ENCODE measurements at regions not wholly inside any gene's neighbourhood (a gene's known extent, or its start where the extent isn't known, plus 50 kb on each side); places are given as distances from the start of the nearest gene placed in this dataset.

DNA sequence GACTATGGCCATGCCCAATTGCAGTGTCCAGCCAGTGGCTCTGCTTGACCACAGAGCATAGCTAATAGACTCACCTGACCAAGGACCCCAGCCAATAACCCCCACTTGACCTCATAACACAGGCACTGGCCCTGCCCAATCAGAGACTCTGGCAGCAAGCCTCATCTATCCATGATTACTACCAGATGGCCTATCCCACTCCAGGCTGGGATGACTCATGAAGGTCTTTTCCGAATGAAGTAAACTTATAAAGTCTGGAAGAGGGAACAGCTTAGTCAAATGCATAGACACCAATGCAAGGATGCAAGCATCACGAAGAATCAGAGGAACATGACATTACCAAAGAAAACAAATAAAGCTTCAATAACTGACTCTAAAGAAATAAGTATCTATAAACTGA is 141.4 kb downstream of the TMEM168 start:
- CTCF ChIA-PET = no interaction called here
- H3F3A ChIP-seq (ENCODE audit: low read length, unreplicated experiment) = no peaks in the 10 kb centered on the region
- intact Hi-C loops (cut with micrococcal nuclease) = no loop called here
- no peak overlapping the region for H3K4me2 ChIP-seq (ENCODE audit: low read length)
- ATAC-seq = no peak
- H2AFZ ChIP-seq (ENCODE audit: low read length) = no peak overlapping the region
- POLR2A ChIA-PET (ENCODE audit: unreplicated experiment) = no interaction called here
- H4K20me1 ChIP-seq (ENCODE audit: low read length) = no peaks in the 10 kb centered on the region
- TF ChIP-seq, protein P1, sequence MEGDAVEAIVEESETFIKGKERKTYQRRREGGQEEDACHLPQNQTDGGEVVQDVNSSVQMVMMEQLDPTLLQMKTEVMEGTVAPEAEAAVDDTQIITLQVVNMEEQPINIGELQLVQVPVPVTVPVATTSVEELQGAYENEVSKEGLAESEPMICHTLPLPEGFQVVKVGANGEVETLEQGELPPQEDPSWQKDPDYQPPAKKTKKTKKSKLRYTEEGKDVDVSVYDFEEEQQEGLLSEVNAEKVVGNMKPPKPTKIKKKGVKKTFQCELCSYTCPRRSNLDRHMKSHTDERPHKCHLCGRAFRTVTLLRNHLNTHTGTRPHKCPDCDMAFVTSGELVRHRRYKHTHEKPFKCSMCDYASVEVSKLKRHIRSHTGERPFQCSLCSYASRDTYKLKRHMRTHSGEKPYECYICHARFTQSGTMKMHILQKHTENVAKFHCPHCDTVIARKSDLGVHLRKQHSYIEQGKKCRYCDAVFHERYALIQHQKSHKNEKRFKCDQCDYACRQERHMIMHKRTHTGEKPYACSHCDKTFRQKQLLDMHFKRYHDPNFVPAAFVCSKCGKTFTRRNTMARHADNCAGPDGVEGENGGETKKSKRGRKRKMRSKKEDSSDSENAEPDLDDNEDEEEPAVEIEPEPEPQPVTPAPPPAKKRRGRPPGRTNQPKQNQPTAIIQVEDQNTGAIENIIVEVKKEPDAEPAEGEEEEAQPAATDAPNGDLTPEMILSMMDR (conservative IDR thresholded peaks at IDR 0.05; ENCODE audit: low read depth, low read length) = no peak
- no peak for TF ChIP-seq EZH2phosphoT487 (IDR thresholded peaks at IDR 0.05; ENCODE audit: borderline replicate concordance, low read length)
- TF ChIP-seq EZH2 (IDR thresholded peaks at IDR 0.05; ENCODE audit: low read length, unreplicated experiment) = no peak
- no peaks in the 10 kb centered on the region for H3K9me2 ChIP-seq (replicated peaks; ENCODE audit: low read length)
- no peaks in the 10 kb centered on the region for H3K36me3 ChIP-seq (ENCODE audit: low read depth, low read length)
- H3K9ac ChIP-seq (ENCODE audit: low read length) = no peak overlapping the region
- no peaks in the 10 kb centered on the region for H3K9me3 ChIP-seq (ENCODE audit: low read length)
- no peaks in the 10 kb centered on the region for H3K27me3 ChIP-seq (ENCODE audit: low read length)
- H3K27ac ChIP-seq (ENCODE audit: low read length) = no peak overlapping the region
- no TSS peak for BruUV-seq (replicated peaks)
- no peak overlapping the region for H3K4me3 ChIP-seq (ENCODE audit: low read length)
- no peaks in the 10 kb centered on the region for H3K4me1 ChIP-seq (ENCODE audit: insufficient read depth, low read length)
- no peaks in the 10 kb centered on the region for H3K79me2 ChIP-seq (ENCODE audit: low read length)
- DNase-seq = no peak

DNA sequence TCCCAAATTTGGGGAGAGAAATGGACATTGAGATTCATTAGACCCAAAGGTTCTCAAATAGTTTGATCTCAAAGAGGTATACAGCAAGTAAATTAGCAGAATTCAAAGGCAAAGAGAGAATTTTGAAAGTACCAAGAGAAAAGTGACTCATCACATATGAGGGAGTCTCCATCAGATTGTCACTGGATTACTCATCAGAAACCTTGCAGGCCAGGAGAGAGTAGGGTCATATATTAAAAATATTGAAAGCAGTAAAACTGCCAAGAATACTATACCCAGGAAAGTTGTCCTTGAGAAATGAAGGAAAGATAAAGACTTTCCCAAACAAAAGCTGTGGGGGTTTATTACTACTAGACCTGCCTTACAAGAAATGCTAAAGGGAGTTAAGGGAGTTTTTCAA is 140.6 kb downstream of the TMEM168 start:
- Histone ChIP-seq H3K9me2 (replicated peaks; ENCODE audit: low read length) (no peaks in the 10 kb centered on the region), H3K79me2 (ENCODE audit: low read length) (no peaks in the 10 kb centered on the region), H3K4me3 (ENCODE audit: low read length) (no peak overlapping the region), H3K9me3 (ENCODE audit: low read length) (no peaks in the 10 kb centered on the region), H3K27ac (ENCODE audit: low read length) (no peak overlapping the region), H3K4me1 (ENCODE audit: insufficient read depth, low read length) (no peaks in the 10 kb centered on the region), H3K9ac (ENCODE audit: low read length) (no peak overlapping the region), H3K27me3 (ENCODE audit: low read length) (no peaks in the 10 kb centered on the region), H3K36me3 (ENCODE audit: low read depth, low read length) (no peaks in the 10 kb centered on the region), H2AFZ (ENCODE audit: low read length) (no peak overlapping the region), H3F3A (ENCODE audit: low read length, unreplicated experiment) (no peaks in the 10 kb centered on the region), H3K4me2 (ENCODE audit: low read length) (no peak overlapping the region), H4K20me1 (ENCODE audit: low read length) (no peaks in the 10 kb centered on the region)
- ChIA-PET POLR2A (ENCODE audit: unreplicated experiment) (no interaction called here), CTCF (no interaction called here)
- intact Hi-C loops (cut with micrococcal nuclease) = no loop called here
- ATAC-seq = no peak
- TF ChIP-seq EZH2phosphoT487 (IDR thresholded peaks at IDR 0.05; ENCODE audit: borderline replicate concordance, low read length) = no peak
- TF ChIP-seq, protein P1 (conservative IDR thresholded peaks at IDR 0.05; ENCODE audit: low read depth, low read length) = no peak
- TF ChIP-seq EZH2 (IDR thresholded peaks at IDR 0.05; ENCODE audit: low read length, unreplicated experiment) = no peak
- no TSS peak for BruUV-seq (replicated peaks)
- peak; percentile 39 for DNase-seq

DNA sequence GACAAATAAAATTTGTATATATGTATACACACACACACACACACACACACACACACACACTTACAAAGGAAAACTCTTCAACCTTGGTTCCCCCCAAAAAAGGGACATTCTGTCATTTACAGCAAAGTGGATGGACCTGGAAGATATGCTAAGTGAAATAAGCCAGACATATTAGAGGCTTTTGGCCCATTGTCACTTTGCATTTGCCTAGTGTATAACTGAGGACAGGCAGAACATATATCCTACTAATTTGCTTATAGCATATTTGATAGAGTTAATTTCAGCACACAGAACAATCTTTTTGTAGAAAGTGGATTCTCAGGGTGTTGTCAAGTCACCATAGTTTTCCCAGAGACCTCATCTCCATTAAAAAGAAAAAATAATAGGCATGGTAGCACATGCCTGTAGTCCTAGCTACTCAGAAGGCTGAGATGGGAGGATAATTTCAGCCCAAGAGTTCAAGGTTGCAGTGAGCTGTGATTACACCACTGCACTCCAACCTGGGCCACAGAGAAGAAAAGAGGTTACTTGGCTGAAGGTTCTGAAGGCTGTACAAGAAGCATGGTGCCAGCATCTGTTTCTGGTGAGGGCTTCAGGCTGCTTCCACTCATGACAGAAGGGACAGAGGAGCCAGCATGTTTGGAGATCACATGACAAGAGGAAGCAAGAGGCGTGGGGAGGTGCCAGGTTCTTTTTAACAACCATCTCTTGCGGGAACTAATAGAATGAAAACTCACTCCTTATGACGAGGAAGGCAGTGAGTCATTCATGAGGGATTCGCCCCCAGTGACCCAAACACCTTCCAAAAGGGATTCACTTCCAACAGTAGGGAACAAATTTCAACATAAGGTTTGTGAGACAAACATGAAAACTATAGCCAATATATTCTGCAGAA is 135.6 kb downstream of the TMEM168 start:
- Histone ChIP-seq H3K9me2 (replicated peaks; ENCODE audit: low read length) (no peaks in the 10 kb centered on the region), H3K4me2 (ENCODE audit: low read length) (no peak overlapping the region), H3K27me3 (ENCODE audit: low read length) (no peaks in the 10 kb centered on the region), H3F3A (ENCODE audit: low read length, unreplicated experiment) (no peaks in the 10 kb centered on the region), H2AFZ (ENCODE audit: low read length) (no peak overlapping the region), H3K4me3 (ENCODE audit: low read length) (no peak overlapping the region), H3K27ac (ENCODE audit: low read length) (no peak overlapping the region), H3K9me3 (ENCODE audit: low read length) (no peaks in the 10 kb centered on the region), H3K79me2 (ENCODE audit: low read length) (no peaks in the 10 kb centered on the region), H3K9ac (ENCODE audit: low read length) (no peak overlapping the region), H3K4me1 (ENCODE audit: insufficient read depth, low read length) (no peaks in the 10 kb centered on the region), H4K20me1 (ENCODE audit: low read length) (no peaks in the 10 kb centered on the region), H3K36me3 (ENCODE audit: low read depth, low read length) (no peaks in the 10 kb centered on the region)
- intact Hi-C loops (cut with micrococcal nuclease) = no loop called here
- DNase-seq = peak; percentile 34
- peak; percentile 27; the same call in 1 of the 2 replicates for ATAC-seq
- ChIA-PET CTCF (no interaction called here), POLR2A (ENCODE audit: unreplicated experiment) (no interaction called here)
- BruUV-seq (replicated peaks) = no TSS peak
- TF ChIP-seq EZH2 (IDR thresholded peaks at IDR 0.05; ENCODE audit: low read length, unreplicated experiment) = no peak
- TF ChIP-seq EZH2phosphoT487 (IDR thresholded peaks at IDR 0.05; ENCODE audit: borderline replicate concordance, low read length) = no peak
- TF ChIP-seq, protein P1 (conservative IDR thresholded peaks at IDR 0.05; ENCODE audit: low read depth, low read length) = no peak

Measured in PC-3 (cell line).